SU-DHL-6 (cell line): ENCODE measurements at regions not wholly inside any gene's neighbourhood (a gene's known extent, or its start where the extent isn't known, plus 50 kb on each side); places are given as distances from the start of the nearest gene placed in this dataset.

Experiments
- EZH2phosphoT487 ChIP-seq: fragments of 200-600 bp; sonication (generic), shearing (Covaris generic); conservative IDR thresholded peaks from 2 replicates; pipeline ENCODE4 v1.6.1; 2018; ENCODE audit warnings: mild to moderate bottlenecking, antibody characterized with exemption, low read length, moderate library complexity, mixed read lengths
- TF ChIP-seq, protein P1 (sequence below): fragments of 200-600 bp; sonication (generic); IDR thresholded peaks from one replicate; pipeline ENCODE4 v1.5.1; 2017; ENCODE audit warnings: antibody characterized with exemption, mild to moderate bottlenecking, low read length, moderate library complexity; ENCODE audit not compliant: insufficient read depth, poor library complexity, severe bottlenecking

DNA sequence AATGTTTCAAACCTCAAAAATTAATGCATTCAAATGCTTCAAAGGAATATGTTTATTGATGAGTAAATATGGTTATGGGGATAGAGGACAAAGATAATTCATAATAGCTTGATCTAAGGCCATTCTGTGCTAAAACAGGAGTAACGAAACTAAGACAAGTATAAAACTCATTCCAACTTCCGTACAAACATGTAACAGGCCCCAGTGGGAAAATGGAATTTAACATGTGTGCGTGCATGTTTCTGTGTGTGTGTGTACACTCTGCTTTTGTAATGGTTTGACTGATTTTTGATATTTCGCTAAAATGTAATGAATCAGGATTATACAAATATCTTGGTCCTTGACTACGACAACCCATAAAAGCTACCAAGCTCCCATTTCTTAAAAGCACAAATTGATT is 91.0 kb downstream of the KLF12 start:
- TF ChIP-seq, protein P1, sequence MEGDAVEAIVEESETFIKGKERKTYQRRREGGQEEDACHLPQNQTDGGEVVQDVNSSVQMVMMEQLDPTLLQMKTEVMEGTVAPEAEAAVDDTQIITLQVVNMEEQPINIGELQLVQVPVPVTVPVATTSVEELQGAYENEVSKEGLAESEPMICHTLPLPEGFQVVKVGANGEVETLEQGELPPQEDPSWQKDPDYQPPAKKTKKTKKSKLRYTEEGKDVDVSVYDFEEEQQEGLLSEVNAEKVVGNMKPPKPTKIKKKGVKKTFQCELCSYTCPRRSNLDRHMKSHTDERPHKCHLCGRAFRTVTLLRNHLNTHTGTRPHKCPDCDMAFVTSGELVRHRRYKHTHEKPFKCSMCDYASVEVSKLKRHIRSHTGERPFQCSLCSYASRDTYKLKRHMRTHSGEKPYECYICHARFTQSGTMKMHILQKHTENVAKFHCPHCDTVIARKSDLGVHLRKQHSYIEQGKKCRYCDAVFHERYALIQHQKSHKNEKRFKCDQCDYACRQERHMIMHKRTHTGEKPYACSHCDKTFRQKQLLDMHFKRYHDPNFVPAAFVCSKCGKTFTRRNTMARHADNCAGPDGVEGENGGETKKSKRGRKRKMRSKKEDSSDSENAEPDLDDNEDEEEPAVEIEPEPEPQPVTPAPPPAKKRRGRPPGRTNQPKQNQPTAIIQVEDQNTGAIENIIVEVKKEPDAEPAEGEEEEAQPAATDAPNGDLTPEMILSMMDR: no peak
- no peak for TF ChIP-seq EZH2phosphoT487
